Gastroesophageal sphincter (tissue), 4 donors: ENCODE measurements at regions not wholly inside any gene's neighbourhood (a gene's known extent, or its start where the extent isn't known, plus 50 kb on each side); places are given as distances from the start of the nearest gene placed in this dataset.

ENCODE experiments used
- ATAC-seq: fragments of 150-250 bp; one replicate; pipeline ENCODE4 v1.9.1; 2016; ENCODE audit warnings: mild to moderate bottlenecking, moderate library complexity
- H3K27ac ChIP-seq, 4 donors: fragments of 200-600 bp; sonication (generic) in 3 of 4; 1 replicate in 3 of 4; 2 replicates in 1 of 4; pipeline ENCODE4 v1.5.1; 2016 to 2019
- H3K27me3 ChIP-seq: fragments of 200-600 bp; sonication (generic); one replicate; pipeline ENCODE4 v1.5.1; 2019
- H3K36me3 ChIP-seq, 2 donors: fragments of 200-600 bp; sonication (generic); one replicate each; pipeline ENCODE4 v1.5.1; 2019; ENCODE audit warnings: control low read depth in 1 of 2
- H3K4me1 ChIP-seq, 3 donors: fragments of 200-600 bp; sonication (generic); 1 replicate in 2 of 3; 2 replicates in 1 of 3; pipeline ENCODE4 v1.5.1; 2016 to 2019; ENCODE audit warnings: control low read depth in 2 of 3
- H3K4me3 ChIP-seq, 2 donors: fragments of 200-600 bp; sonication (generic); one replicate each; pipeline ENCODE4 v1.5.1; 2019; ENCODE audit warnings: mild to moderate bottlenecking in 1 of 2, moderate library complexity in 1 of 2
- H3K9me3 ChIP-seq, 3 donors: fragments of 200-600 bp; sonication (generic); one replicate each; pipeline ENCODE4 v1.5.1; 2017 to 2019; ENCODE audit warnings: control low read depth in 2 of 3
- EP300 ChIP-seq: sonication (generic); formaldehyde crosslinking; IDR thresholded peaks from one replicate; pipeline ENCODE4 v1.6.1; 2017; ENCODE audit warnings: antibody characterized with exemption, mild to moderate bottlenecking
- POLR2A ChIP-seq, 2 donors: fragments of 450-650 bp; IDR thresholded peaks; one replicate each; pipeline ENCODE4 v1.6.1; 2017; ENCODE audit warnings: antibody characterized with exemption in 2 of 2, mild to moderate bottlenecking in 2 of 2, moderate library complexity in 1 of 2
- POLR2AphosphoS5 ChIP-seq: sonication (generic); formaldehyde crosslinking; IDR thresholded peaks from one replicate; pipeline ENCODE4 v1.6.1; 2017; ENCODE audit warnings: antibody characterized with exemption
- WGBS, 2 donors: methylation state at CpG; one replicate each; pipeline ENCODE4 v1.1.5; 2018; ENCODE audit warnings: low coverage in 1 of 2; 5-methylcytosine and 5-hydroxymethylcytosine counted together
- TF ChIP-seq, protein P1 (sequence below), 4 experiments: fragments of 200-600 bp in 2 of 4; fragments of 450-650 bp in 2 of 4; sonication (generic) in 1 of 4; IDR thresholded peaks; one replicate each; pipeline ENCODE4 v1.5.1; 2017 to 2019; ENCODE audit warnings: antibody characterized with exemption in 4 of 4, mild to moderate bottlenecking in 2 of 4, moderate library complexity in 2 of 4

DNA sequence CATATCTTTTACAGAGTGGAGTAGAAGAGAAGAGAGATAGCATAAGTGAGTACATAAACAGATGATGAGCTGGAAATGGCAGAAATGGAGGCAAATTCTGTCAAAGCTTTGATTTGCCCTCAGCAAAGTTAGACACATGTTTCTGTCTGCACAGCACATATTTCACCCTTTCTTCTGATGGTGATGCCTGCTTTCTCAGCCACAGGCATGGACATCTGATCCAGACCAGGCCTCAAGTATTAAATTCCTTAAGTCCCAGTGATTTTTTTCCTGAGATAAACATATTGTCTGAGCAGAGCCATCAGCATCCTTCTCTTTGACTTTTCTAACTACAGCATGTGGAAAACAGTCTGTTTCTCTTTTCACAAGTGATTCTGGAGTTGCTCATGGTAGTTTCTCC is 409.8 kb downstream of the MAN2A1 start:
- TF ChIP-seq POLR2AphosphoS5 (no peak), EP300 (no peak), POLR2A (IDR thresholded peaks at IDR 0.05) (no peak)
- TF ChIP-seq, protein P1, sequence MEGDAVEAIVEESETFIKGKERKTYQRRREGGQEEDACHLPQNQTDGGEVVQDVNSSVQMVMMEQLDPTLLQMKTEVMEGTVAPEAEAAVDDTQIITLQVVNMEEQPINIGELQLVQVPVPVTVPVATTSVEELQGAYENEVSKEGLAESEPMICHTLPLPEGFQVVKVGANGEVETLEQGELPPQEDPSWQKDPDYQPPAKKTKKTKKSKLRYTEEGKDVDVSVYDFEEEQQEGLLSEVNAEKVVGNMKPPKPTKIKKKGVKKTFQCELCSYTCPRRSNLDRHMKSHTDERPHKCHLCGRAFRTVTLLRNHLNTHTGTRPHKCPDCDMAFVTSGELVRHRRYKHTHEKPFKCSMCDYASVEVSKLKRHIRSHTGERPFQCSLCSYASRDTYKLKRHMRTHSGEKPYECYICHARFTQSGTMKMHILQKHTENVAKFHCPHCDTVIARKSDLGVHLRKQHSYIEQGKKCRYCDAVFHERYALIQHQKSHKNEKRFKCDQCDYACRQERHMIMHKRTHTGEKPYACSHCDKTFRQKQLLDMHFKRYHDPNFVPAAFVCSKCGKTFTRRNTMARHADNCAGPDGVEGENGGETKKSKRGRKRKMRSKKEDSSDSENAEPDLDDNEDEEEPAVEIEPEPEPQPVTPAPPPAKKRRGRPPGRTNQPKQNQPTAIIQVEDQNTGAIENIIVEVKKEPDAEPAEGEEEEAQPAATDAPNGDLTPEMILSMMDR (IDR thresholded peaks at IDR 0.05), result no peak
- Histone ChIP-seq H3K4me3 (no peak overlapping the region), H3K27me3 (peaks cover 4% of the 10 kb centered on the region), H3K36me3 (no peaks in the 10 kb centered on the region), H3K27ac (no peak overlapping the region), H3K4me1 (no peaks in the 10 kb centered on the region), H3K9me3 (no peaks in the 10 kb centered on the region)
- ATAC-seq, result no peak

- peaks cover 0 to 7% (median 0%) of the 10 kb centered on the region in 3 donors for H3K4me1 ChIP-seq
- WGBS, 2 donors, result 75 to 83% methylated on average over 1 of the region's 1 CpG
Observed at GRCh38 chr5:110103081-110103480, 413.4 kb downstream of the MAN2A1 start.

DNA sequence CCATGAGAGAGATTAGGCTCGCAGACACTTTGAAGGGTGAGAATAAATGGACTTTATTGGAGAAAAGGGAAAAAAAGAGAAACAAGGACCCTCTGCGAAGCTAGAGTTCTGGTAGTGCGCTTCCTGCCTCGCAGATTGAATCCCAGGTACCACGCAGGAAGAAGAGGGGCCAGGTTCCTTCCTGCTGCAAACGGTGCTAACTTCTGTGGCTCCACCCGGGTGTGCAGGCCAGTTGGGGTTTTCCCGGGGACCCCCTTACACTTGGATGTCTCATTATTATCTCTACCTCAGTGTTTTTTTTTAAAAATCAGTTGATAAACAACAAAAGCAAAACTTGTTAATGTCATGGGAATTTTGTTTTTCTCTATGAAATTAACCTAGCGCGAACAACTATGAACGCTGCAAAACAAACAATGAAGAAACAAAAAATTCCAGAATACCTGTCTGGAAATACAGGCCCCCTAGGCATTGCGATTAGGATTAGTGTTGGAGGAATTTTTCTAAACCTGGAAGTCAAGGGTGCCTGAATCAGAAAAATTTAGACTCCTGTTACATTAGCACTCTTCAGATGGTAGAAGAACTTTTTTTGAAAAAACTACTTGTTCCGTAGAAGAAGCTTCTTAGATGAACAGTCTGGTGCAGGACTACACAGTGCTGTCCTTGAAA is 414.5 kb downstream of the MAN2A1 start:
- no peaks in the 10 kb centered on the region for H3K9me3 ChIP-seq
- WGBS, 2 donors, result 78 to 86% methylated on average over 11 of the region's 13 CpGs
- no peak overlapping the region for H3K27ac ChIP-seq
- TF ChIP-seq POLR2AphosphoS5 (no peak), EP300 (no peak), POLR2A (IDR thresholded peaks at IDR 0.05) (no peak)
- TF ChIP-seq, protein P1 (IDR thresholded peaks at IDR 0.05), result no peak
- no peak for ATAC-seq
- H3K27me3 ChIP-seq, result peaks cover 4% of the 10 kb centered on the region
- no peak overlapping the region for H3K4me3 ChIP-seq
- peaks cover 0 to 7% (median 0%) of the 10 kb centered on the region in 3 donors for H3K4me1 ChIP-seq
- no peaks in the 10 kb centered on the region for H3K36me3 ChIP-seq

More at GRCh38 chr5:110103081-110103480, 413.4 kb downstream of the MAN2A1 start:
- no peak overlapping the region for H3K27ac ChIP-seq
- no peak for ATAC-seq
- H3K36me3 ChIP-seq, result no peaks in the 10 kb centered on the region
- no peaks in the 10 kb centered on the region for H3K9me3 ChIP-seq
- no peak overlapping the region for H3K4me3 ChIP-seq
- TF ChIP-seq EP300, result no peak
- TF ChIP-seq, protein P1 (IDR thresholded peaks at IDR 0.05), result no peak
- no peak for TF ChIP-seq POLR2A (IDR thresholded peaks at IDR 0.05)
- TF ChIP-seq POLR2AphosphoS5, result no peak
- H3K27me3 ChIP-seq, result peaks cover 4% of the 10 kb centered on the region

DNA sequence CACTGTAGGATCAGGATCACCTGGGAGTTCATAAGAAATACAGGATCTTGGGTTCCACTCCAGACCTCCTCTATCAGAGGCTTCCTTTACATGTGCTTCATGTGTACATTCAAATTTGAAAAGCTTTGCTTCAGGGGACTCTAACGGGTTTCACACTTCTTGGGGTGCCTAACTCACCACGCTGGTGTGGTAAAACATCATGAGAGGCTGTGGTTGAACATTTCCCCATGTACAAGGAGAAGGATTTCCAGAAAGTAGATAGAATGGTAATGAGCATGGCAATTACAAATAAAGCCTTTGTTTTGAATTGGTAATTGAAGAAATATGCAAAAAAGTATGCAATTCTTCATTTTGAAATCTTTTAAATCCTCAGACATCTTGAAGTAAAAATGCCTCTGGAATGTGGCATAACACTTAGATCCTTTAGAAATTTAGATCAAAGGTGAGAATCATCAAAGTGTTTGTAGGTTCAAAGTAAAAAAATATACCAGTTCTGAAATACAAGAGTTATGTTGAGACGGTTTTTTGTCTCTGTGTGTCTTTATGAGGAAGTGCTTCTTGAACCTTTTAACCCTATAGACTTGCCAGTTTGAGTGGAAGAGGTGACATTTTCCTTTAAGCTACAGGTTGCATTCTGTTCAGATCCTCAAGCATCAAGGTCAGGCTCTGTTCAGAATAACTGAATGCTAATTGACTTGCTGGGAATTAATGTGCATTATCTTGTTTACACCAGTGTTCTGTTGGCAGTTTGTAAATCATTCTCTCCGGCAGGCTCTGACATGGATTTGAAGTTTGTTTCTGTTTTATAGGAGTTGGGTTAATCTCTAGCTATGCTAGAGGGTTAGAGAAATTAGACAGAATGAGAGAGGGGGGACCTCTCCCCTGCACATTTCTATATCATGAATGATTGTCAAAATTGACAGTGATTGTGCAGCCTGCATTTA is 415.3 kb downstream of the MAN2A1 start:
- H3K4me3 ChIP-seq, result no peak overlapping the region
- no peak overlapping the region for H3K27ac ChIP-seq
- H3K27me3 ChIP-seq, result peaks cover 4% of the 10 kb centered on the region
- H3K9me3 ChIP-seq, result no peaks in the 10 kb centered on the region
- H3K36me3 ChIP-seq, result no peaks in the 10 kb centered on the region
- TF ChIP-seq EP300, result no peak
- no peak for TF ChIP-seq POLR2A (IDR thresholded peaks at IDR 0.05)
- TF ChIP-seq POLR2AphosphoS5, result no peak
- TF ChIP-seq, protein P1 (IDR thresholded peaks at IDR 0.05), result no peak
- peaks cover 0 to 7% (median 0%) of the 10 kb centered on the region in 3 donors for H3K4me1 ChIP-seq
- ATAC-seq, result no peak
- WGBS, 2 donors, result 36 to 55% methylated on average over 3 to 4 of the region's 4 CpGs
